ENCODE measurements at regions not wholly inside any gene's neighbourhood (a gene's known extent, or its start where the extent isn't known, plus 50 kb on each side); places are given as distances from the start of the nearest gene placed in this dataset.

- FAIRE-seq = no peak
- no peak for ATAC-seq
- WGBS (ENCODE audit: insufficient coverage, insufficient replicate concordance, low lambda C conversion rate, missing lambda C conversion rate) = 11% methylated on average over 3 of the region's 3 CpGs
- no peaks in the 10 kb centered on the region for H3K27me3 ChIP-seq (replicated peaks in 1 of 2; ENCODE audit: control insufficient read depth in 2 of 2, insufficient read depth in 2 of 2, low read length in 1 of 2)
- H2AFZ ChIP-seq (ENCODE audit: control insufficient read depth, low read depth, low read length) = no peak overlapping the region
- in situ Hi-C loops (cut with MboI) (no loop called here), intact Hi-C loops (cut with micrococcal nuclease; ENCODE audit: unreplicated experiment) (no loop called here)
- ChIA-PET RAD21 (ENCODE audit: unreplicated experiment) (no interaction called here), SMC1A (ENCODE audit: uncharacterized antibody, unreplicated experiment) (no interaction called here), POLR2A (no interaction called here), CTCF (no interaction called here)
- no peak overlapping the region for H3K4me2 ChIP-seq (ENCODE audit: control insufficient read depth, insufficient read depth)
- no peaks in the 10 kb centered on the region for H3K9me3 ChIP-seq (replicated peaks; ENCODE audit: control insufficient read depth, insufficient read depth, low read length)
- DNase-seq (ENCODE audit: low read depth, low spot score) = no peak
- H3K27ac ChIP-seq (ENCODE audit: control insufficient read depth, insufficient read depth) = no peak overlapping the region
- no peaks in the 10 kb centered on the region for H3K36me3 ChIP-seq (ENCODE audit: control insufficient read depth in 2 of 2, insufficient read depth in 2 of 2, low read length in 1 of 2)
- no peaks in the 10 kb centered on the region for H3K79me2 ChIP-seq (ENCODE audit: control insufficient read depth, insufficient read depth, low read length)
- H3K4me1 ChIP-seq (ENCODE audit: control insufficient read depth, insufficient read depth, low read length) = no peaks in the 10 kb centered on the region
- TF ChIP-seq POLR2AphosphoS5 (IDR thresholded peaks at IDR 0.05; ENCODE audit: low read length) (no peak), ZBTB40 (IDR thresholded peaks at IDR 0.05; ENCODE audit: borderline replicate concordance) (no peak), SPI1 (IDR thresholded peaks at IDR 0.05; ENCODE audit: borderline replicate concordance, insufficient read depth, low read depth, low read length) (no peak), FOXM1 (IDR thresholded peaks at IDR 0.05; ENCODE audit: low read depth, low read length) (no peak), ZBTB33 (IDR thresholded peaks at IDR 0.05) (no peak), LARP7 (IDR thresholded peaks at IDR 0.05) (no peak), NFYA (IDR thresholded peaks at IDR 0.05; ENCODE audit: borderline replicate concordance, low read depth, low read length) (no peak), ZNF217 (IDR thresholded peaks at IDR 0.05) (no peak), JUND (IDR thresholded peaks at IDR 0.05; ENCODE audit: low read depth, low read length) (no peak), BCL11A (IDR thresholded peaks at IDR 0.05; ENCODE audit: low read depth, low read length) (no peak), IRF4 (IDR thresholded peaks at IDR 0.05; ENCODE audit: low read depth, low read length) (no peak), HDGF (IDR thresholded peaks at IDR 0.05) (no peak), RB1 (IDR thresholded peaks at IDR 0.05; ENCODE audit: borderline replicate concordance) (no peak), KDM1A (IDR thresholded peaks at IDR 0.05; ENCODE audit: borderline replicate concordance) (no peak), SP1 (IDR thresholded peaks at IDR 0.05; ENCODE audit: low read depth, low read length) (no peak)
- TF ChIP-seq, protein P1, sequence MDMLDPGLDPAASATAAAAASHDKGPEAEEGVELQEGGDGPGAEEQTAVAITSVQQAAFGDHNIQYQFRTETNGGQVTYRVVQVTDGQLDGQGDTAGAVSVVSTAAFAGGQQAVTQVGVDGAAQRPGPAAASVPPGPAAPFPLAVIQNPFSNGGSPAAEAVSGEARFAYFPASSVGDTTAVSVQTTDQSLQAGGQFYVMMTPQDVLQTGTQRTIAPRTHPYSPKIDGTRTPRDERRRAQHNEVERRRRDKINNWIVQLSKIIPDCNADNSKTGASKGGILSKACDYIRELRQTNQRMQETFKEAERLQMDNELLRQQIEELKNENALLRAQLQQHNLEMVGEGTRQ (IDR thresholded peaks at IDR 0.05; ENCODE audit: borderline replicate concordance, low read depth, low read length) = no peak
- H4K20me1 ChIP-seq (ENCODE audit: control insufficient read depth, insufficient read depth) = no peaks in the 10 kb centered on the region
- BruUV-seq (replicated peaks) = no TSS peak
- H3K9ac ChIP-seq (ENCODE audit: control insufficient read depth, insufficient read depth, low read length) = no peak overlapping the region
- no peak overlapping the region for H3K4me3 ChIP-seq
These were observed 232.0 kb upstream of the NRXN1 start for GRCh38 chr2:51263951-51264350.
